Activated naive CD8-positive, alpha-beta T cell (primary cell): ENCODE measurements at regions not wholly inside any gene's neighbourhood (a gene's known extent, or its start where the extent isn't known, plus 50 kb on each side); places are given as distances from the start of the nearest gene placed in this dataset.

Experiments used
- H3K27ac Mint-ChIP-seq: one replicate; pipeline ENCODE4 v1.8.0; 2021; ENCODE audit warnings: mixed read lengths
- H3K27me3 Mint-ChIP-seq: one replicate; pipeline ENCODE4 v1.8.0; 2021; ENCODE audit warnings: mixed read lengths
- H3K36me3 Mint-ChIP-seq: one replicate; pipeline ENCODE4 v1.8.0; 2021; ENCODE audit warnings: mixed read lengths
- H3K4me1 Mint-ChIP-seq: one replicate; pipeline ENCODE4 v1.8.0; 2021; ENCODE audit warnings: low read depth, mixed read lengths
- H3K4me3 Mint-ChIP-seq: one replicate; pipeline ENCODE4 v1.8.0; 2021; ENCODE audit warnings: mild to moderate bottlenecking, mixed read lengths
- H3K9me3 Mint-ChIP-seq: one replicate; pipeline ENCODE4 v1.8.0; 2021; ENCODE audit warnings: low read depth, mixed read lengths

GRCh38 chr1:87956750-87957149 lies 628.1 kb downstream of the LMO4 start:
- Mint-ChIP-seq H3K36me3 (no peaks in the 10 kb centered on the region), H3K4me1 (no peaks in the 10 kb centered on the region), H3K4me3 (no peak overlapping the region), H3K27ac (no peak overlapping the region), H3K9me3 (no peaks in the 10 kb centered on the region), H3K27me3 (peaks cover 7% of the 10 kb centered on the region)

GRCh38 chr1:87957331-87957730 lies 628.7 kb downstream of the LMO4 start:
- no peak overlapping the region for H3K27ac Mint-ChIP-seq
- H3K9me3 Mint-ChIP-seq: no peaks in the 10 kb centered on the region
- H3K4me3 Mint-ChIP-seq: no peak overlapping the region
- no peaks in the 10 kb centered on the region for H3K4me1 Mint-ChIP-seq
- no peaks in the 10 kb centered on the region for H3K36me3 Mint-ChIP-seq
- peaks cover 5% of the 10 kb centered on the region for H3K27me3 Mint-ChIP-seq

DNA sequence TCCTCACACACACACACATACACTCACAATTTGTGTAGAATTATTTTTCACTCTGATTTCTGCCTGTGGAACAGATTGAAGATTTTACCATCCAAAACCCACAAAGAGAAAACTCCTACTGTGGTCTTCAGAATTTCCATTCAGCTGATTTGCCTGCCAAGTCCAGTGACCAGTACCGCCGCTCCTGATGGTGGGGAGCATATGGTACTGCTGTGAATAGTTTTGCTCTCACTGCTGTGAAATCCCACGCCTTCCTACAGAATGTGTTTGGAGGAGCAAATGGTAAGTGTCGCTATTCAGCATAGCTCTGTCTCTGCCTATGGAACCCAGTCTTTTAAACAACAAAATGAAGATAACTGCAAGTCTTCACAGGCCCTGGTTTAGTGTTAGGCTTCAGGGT lies 629.5 kb downstream of the LMO4 start:
- H3K36me3 Mint-ChIP-seq: no peaks in the 10 kb centered on the region
- H3K4me3 Mint-ChIP-seq: no peak overlapping the region
- H3K4me1 Mint-ChIP-seq: no peaks in the 10 kb centered on the region
- no peaks in the 10 kb centered on the region for H3K9me3 Mint-ChIP-seq
- peaks cover 3% of the 10 kb centered on the region for H3K27me3 Mint-ChIP-seq
- H3K27ac Mint-ChIP-seq: no peak overlapping the region

- no peaks in the 10 kb centered on the region for H3K9me3 Mint-ChIP-seq
- no peaks in the 10 kb centered on the region for H3K36me3 Mint-ChIP-seq
- H3K4me1 Mint-ChIP-seq: no peaks in the 10 kb centered on the region
- peaks cover 4% of the 10 kb centered on the region for H3K27me3 Mint-ChIP-seq
- no peak overlapping the region for H3K4me3 Mint-ChIP-seq
- H3K27ac Mint-ChIP-seq: no peak overlapping the region
Observed at GRCh38 chr1:87958716-87959115, 630.0 kb downstream of the LMO4 start.

- H3K27me3 Mint-ChIP-seq: peaks cover 5% of the 10 kb centered on the region
- H3K4me1 Mint-ChIP-seq: no peaks in the 10 kb centered on the region
- no peak overlapping the region for H3K27ac Mint-ChIP-seq
- no peaks in the 10 kb centered on the region for H3K36me3 Mint-ChIP-seq
- H3K9me3 Mint-ChIP-seq: no peaks in the 10 kb centered on the region
- no peak overlapping the region for H3K4me3 Mint-ChIP-seq
Observed at GRCh38 chr1:87959236-87959635, 630.6 kb downstream of the LMO4 start.

- H3K4me1 Mint-ChIP-seq: no peaks in the 10 kb centered on the region
- H3K27ac Mint-ChIP-seq: no peak overlapping the region
- peaks cover 5% of the 10 kb centered on the region for H3K27me3 Mint-ChIP-seq
- no peaks in the 10 kb centered on the region for H3K9me3 Mint-ChIP-seq
- no peaks in the 10 kb centered on the region for H3K36me3 Mint-ChIP-seq
- H3K4me3 Mint-ChIP-seq: no peak overlapping the region
Observed at GRCh38 chr1:87961992-87962391, 633.3 kb downstream of the LMO4 start.

DNA sequence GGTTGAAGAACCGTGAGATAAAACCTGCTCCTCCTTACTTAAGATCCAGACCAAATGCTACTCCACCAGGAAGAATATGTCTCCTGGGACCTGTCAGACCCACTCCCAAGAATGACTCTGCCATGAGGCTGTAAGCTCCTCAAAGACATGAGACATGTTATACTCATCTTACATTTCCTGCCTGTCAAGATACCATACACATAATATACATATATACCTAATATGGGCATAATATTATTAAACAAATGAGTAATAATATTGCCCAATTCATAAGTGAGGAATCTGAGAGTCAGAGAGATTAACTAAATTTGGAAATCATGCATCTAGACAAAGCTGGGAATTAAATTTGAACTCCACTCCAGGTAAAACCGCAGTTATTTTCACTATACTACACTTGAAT lies 634.9 kb downstream of the LMO4 start:
- Mint-ChIP-seq H3K36me3 (no peaks in the 10 kb centered on the region), H3K4me1 (no peaks in the 10 kb centered on the region), H3K27ac (no peak overlapping the region), H3K27me3 (peaks cover 5% of the 10 kb centered on the region), H3K9me3 (no peaks in the 10 kb centered on the region), H3K4me3 (no peak overlapping the region)

- no peaks in the 10 kb centered on the region for H3K36me3 Mint-ChIP-seq
- H3K9me3 Mint-ChIP-seq: no peaks in the 10 kb centered on the region
- H3K4me1 Mint-ChIP-seq: no peaks in the 10 kb centered on the region
- H3K4me3 Mint-ChIP-seq: no peak overlapping the region
- H3K27ac Mint-ChIP-seq: no peak overlapping the region
- peaks cover 3% of the 10 kb centered on the region for H3K27me3 Mint-ChIP-seq
Observed at GRCh38 chr1:87965193-87965592, 636.5 kb downstream of the LMO4 start.

- no peaks in the 10 kb centered on the region for H3K36me3 Mint-ChIP-seq
- no peaks in the 10 kb centered on the region for H3K9me3 Mint-ChIP-seq
- H3K4me3 Mint-ChIP-seq: no peak overlapping the region
Observed at GRCh38 chr1:87968197-87968955, 639.7 kb downstream of the LMO4 start.

GRCh38 chr1:87969040-87969439 lies 640.4 kb downstream of the LMO4 start:
- Mint-ChIP-seq H3K27me3 (peaks cover 3% of the 10 kb centered on the region), H3K36me3 (no peaks in the 10 kb centered on the region), H3K4me1 (no peaks in the 10 kb centered on the region), H3K27ac (no peak overlapping the region), H3K4me3 (no peak overlapping the region), H3K9me3 (no peaks in the 10 kb centered on the region)

More at GRCh38 chr1:87968197-87968955, 639.7 kb downstream of the LMO4 start:
- Mint-ChIP-seq H3K27me3 (peaks cover 6% of the 10 kb centered on the region), H3K27ac (no peak overlapping the region), H3K4me1 (no peaks in the 10 kb centered on the region)

DNA sequence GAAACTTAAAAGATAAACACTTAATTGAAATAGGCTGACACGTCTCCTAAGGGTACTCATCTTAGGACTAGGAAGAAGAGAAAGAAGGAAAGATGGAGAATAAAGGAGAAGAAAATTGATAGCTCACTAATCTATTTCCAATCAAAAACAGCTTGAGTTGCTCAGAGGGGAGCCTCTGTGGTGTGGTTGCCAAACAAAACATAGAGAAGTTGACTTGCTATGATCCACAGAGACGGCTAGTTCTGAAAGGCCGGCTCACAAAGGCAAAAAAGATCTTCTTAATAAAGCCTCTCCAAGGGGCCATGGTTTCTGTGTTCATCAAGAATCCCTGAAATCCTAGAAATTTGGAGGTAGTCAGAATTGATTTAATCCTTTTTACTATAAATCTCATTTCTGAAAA lies 644.1 kb downstream of the LMO4 start:
- H3K36me3 Mint-ChIP-seq: no peaks in the 10 kb centered on the region
- H3K4me3 Mint-ChIP-seq: no peak overlapping the region
- no peak overlapping the region for H3K27ac Mint-ChIP-seq
- H3K9me3 Mint-ChIP-seq: no peaks in the 10 kb centered on the region
- peaks cover 4% of the 10 kb centered on the region for H3K27me3 Mint-ChIP-seq
- no peaks in the 10 kb centered on the region for H3K4me1 Mint-ChIP-seq

DNA sequence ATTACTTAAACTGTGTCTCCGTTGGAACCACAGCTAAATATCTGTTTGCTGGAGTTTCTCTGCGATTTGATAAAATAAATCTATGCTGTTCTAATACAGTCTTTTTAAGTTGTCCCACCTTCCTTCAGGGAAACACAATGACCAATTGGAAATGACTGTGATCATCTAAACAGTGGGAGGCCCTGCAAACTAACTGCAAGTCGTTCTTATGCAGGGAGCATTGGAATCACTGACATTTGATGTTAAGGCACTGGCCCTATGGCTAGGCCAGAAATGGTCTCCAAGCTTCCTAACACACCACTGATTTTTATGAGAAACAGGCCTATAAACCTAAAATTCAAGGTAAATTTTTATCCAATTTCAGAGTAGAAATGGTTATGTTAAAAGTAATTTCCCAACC lies 645.2 kb downstream of the LMO4 start:
- peaks cover 4% of the 10 kb centered on the region for H3K27me3 Mint-ChIP-seq
- H3K36me3 Mint-ChIP-seq: no peaks in the 10 kb centered on the region
- H3K4me1 Mint-ChIP-seq: no peaks in the 10 kb centered on the region
- H3K27ac Mint-ChIP-seq: no peak overlapping the region
- no peak overlapping the region for H3K4me3 Mint-ChIP-seq
- no peaks in the 10 kb centered on the region for H3K9me3 Mint-ChIP-seq

DNA sequence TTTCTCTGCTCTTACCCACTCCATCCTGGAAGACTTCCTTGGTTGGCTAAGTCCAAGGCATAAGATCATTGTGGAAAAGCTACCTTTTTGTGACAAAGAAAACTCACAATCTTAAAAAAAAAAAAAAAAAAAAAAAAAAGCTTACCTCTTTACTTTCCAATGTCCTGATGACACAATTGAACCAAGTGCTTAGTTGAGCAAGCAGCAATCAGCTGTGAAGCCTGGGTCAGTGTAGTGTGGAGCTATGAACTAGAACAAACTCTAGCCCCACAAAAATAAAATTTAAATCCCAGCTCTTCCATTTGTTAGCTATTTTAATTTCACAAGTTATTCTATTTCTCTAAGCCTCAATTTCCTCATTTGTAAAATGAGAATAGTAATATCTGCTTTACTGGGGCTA lies 647.6 kb downstream of the LMO4 start:
- H3K9me3 Mint-ChIP-seq: no peaks in the 10 kb centered on the region
- H3K4me1 Mint-ChIP-seq: no peaks in the 10 kb centered on the region

DNA sequence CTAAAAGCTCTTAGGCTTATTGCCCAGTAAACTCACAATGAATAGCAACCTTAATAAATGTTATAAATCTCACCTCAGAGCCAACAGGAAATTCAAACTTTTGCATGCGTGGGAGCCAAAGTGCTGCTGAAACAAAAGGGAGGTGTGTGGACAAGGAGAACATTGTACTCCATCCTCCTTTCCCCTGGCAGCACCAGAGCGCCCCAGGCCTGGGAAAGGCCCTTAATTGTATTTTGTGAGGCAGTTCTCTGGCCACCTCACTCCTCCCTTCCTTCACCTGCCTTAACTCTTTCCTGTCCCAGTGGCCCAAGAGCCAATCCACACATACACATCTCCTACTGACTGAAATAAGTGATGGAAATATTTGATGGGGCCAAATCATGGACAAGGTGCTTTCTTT lies 648.5 kb downstream of the LMO4 start:
- Mint-ChIP-seq H3K27ac (no peak overlapping the region), H3K4me1 (no peaks in the 10 kb centered on the region), H3K9me3 (no peaks in the 10 kb centered on the region), H3K36me3 (no peaks in the 10 kb centered on the region), H3K27me3 (peaks cover 4% of the 10 kb centered on the region), H3K4me3 (no peak overlapping the region)

More for the DNA sequence above, 647.6 kb downstream of the LMO4 start:
- Mint-ChIP-seq H3K4me3 (no peak overlapping the region), H3K27me3 (peaks cover 4% of the 10 kb centered on the region), H3K36me3 (no peaks in the 10 kb centered on the region), H3K27ac (no peak overlapping the region)

DNA sequence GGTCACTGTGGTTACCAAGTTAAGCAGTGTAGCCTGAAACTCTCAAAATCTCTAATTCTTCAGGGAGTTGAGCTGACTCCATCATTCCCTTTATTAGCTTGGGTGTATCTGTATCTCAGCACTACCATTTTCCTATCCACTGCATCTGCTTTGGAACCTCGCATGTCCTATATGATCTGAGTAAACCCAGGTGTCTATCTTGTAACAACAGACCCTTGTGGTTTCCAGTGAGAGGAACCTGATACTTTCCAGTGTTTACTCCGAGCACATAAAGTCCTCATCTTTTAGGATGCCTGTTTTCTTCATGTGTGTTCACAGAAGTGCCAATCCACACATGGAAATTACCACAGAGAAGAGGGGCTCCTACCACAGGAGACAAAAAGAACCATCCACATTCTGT lies 650.4 kb downstream of the LMO4 start:
- Mint-ChIP-seq H3K36me3 (no peaks in the 10 kb centered on the region), H3K4me1 (no peaks in the 10 kb centered on the region), H3K27me3 (peaks cover 4% of the 10 kb centered on the region), H3K9me3 (no peaks in the 10 kb centered on the region), H3K27ac (no peak overlapping the region), H3K4me3 (no peak overlapping the region)

GRCh38 chr1:87980494-87980893 lies 651.8 kb downstream of the LMO4 start:
- Mint-ChIP-seq H3K36me3 (no peaks in the 10 kb centered on the region), H3K4me1 (no peaks in the 10 kb centered on the region), H3K27ac (no peak overlapping the region), H3K27me3 (peaks cover 6% of the 10 kb centered on the region), H3K4me3 (no peak overlapping the region), H3K9me3 (no peaks in the 10 kb centered on the region)
